Fibroblast of mammary gland (primary cell): ENCODE measurements at regions not wholly inside any gene's neighbourhood (a gene's known extent, or its start where the extent isn't known, plus 50 kb on each side); places are given as distances from the start of the nearest gene placed in this dataset.

Experiments used
- DNase-seq: peaks from one replicate; pipeline ENCODE4 v3.0.0-alpha.2; 2010; ENCODE audit warnings: low read depth
- H3K4me3 ChIP-seq: 2 replicates; pipeline ENCODE4 v1.5.1; 2011; ENCODE audit warnings: low read depth, mild to moderate bottlenecking, low read length, moderate library complexity; ENCODE audit not compliant: control insufficient read depth
- CTCF ChIP-seq: conservative IDR thresholded peaks from 2 replicates; pipeline ENCODE4 v1.5.1; 2011; ENCODE audit warnings: low read depth, low read length, inconsistent platforms; ENCODE audit not compliant: control insufficient read depth, insufficient read depth

DNA sequence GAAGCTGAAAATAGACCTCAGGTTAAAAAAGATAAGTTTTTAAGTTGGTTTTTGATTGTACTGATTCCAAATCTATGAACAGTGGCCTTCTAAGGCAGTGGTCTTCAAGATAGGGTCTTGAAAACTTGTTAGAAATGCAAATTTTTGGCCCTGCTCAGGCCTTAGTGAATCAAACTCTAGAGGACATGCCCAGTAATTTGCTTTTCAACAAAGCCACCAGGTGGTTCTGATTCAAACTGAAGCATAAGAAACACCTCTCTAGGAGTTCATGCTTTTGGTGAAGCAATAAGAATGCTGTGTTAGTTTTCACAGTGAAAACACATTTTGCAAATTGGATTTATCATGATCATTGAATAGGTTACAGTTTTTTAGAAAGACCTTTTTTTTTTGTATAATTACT, 1849.4 kb upstream of the AGA start:
- TF ChIP-seq CTCF = no peak
- DNase-seq = no peak
- no peak overlapping the region for H3K4me3 ChIP-seq

DNA sequence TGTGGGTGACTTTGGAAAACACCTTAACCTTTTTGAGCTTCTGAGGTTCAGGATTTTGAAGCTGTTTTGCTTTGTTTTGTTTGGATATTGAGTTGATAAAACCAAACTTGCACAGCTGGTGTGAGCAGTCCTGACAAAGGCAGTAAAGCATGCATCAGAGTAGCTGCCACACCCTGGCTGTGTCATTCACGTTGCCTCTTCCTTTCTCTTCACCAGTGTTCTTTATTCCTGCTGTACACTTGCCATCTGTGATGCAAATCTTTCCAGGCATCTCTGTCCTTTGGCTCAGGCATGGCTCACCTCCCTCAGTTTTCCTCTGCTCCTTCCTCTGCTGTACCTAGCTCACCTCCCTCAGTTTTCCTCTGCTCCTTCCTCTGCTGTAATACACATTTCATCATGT, 1850.2 kb upstream of the AGA start:
- no peak for DNase-seq
- no peak overlapping the region for H3K4me3 ChIP-seq
- no peak for TF ChIP-seq CTCF

DNA sequence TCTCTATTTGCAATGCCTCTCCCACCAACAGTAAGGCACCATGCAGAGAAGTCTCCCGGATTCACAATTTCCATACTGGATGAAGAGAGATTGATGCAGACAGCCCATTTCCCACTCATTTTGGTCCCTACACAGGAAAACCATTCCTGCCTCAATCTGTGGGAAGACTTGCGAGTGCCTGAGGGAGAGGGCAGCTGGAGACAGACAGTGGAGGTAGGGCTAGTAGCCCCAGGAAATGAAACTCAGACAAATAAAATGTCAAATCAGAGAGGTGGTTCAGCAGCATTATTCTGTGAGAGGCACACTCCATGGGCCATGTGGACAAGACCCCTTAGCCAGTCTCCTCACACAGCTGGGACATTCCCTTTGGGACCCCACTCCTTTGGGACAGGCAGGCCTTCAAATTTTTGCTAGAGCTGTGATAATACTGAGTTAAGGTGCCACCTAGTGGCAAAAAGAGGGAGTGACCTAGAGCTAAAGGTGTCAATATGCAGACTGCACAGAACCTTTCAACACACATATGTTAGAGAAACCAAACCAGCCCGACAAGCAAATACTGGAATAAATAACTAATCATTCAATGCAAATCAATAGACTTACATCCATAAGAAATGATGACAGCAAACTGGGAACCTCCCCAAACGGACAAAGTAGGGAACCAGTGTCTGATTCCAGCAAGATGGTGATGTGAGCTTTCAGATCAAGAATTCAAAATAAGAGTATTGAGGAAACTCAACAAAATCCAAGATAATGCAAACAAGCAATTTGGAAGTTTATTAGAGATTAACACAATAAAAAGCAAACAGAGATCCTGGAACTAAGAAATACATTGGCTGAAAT, 1865.3 kb upstream of the AGA start:
- peak; percentile 55 for TF ChIP-seq CTCF
- H3K4me3 ChIP-seq = no peak overlapping the region
- DNase-seq = peak; percentile 16

- TF ChIP-seq CTCF = no peak
- no peak for DNase-seq
- no peak overlapping the region for H3K4me3 ChIP-seq
Measured at GRCh38 chr4:179313823-179314222, 1871.6 kb upstream of the AGA start.

DNA sequence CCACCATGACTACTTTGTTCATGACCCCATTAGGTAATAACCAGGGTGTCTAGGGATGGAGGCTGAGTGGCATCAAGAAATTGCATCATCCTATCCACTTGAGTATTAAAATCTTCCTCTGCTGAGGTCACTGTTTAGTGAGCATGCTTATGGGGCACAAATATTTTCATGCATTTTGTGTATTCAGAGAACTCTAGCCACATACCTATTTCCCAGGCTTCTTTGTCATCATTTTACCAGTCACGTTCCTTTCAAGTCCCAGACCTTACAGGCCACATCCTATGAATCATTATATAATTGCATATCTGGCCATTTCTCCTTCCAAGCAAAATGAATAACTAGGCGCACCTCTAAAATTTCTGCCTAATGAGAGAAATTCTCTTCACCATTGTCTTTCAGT, 1882.9 kb upstream of the AGA start:
- TF ChIP-seq CTCF = no peak
- DNase-seq = no peak
- no peak overlapping the region for H3K4me3 ChIP-seq

DNA sequence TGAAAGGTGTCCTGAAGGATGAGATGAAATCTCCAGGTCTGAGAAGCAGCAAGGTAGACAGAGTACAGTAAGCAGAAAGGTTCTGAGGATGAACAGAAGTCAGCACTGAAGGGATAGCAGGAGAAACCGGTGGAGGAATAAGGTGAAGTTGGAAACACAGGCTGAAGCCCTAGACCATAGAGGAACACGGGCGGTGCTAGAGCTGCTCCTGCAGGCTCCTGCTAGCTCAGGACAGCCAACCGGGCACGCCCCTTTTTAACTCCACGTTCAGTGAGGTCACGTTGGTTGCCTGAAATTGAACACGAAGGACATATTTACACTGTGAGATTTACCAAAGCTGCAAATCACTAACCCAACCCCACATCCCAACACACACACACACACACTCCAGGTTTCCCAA, 1886.4 kb upstream of the AGA start:
- no peak for DNase-seq
- no peak for TF ChIP-seq CTCF

DNA sequence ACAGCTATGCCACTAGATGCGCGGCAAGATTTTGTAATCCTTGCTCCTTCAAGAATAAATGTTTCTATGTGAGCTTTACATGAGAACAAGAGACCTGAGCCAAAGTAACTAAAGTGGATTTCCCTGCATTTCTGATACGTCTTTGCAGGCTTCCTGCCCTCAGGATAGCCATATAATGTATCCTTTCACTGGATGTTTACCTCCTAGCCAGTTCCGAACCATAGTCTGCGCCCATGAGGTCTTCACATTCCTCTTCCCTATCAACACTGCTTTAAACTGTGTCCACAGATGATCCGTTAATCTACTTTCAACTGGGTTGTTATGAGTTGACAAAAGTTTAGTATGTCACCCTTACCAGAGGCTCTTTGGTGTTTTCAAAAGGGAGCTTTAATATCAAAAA, 1889.1 kb upstream of the AGA start:
- H3K4me3 ChIP-seq = no peak overlapping the region
- DNase-seq = no peak
- no peak for TF ChIP-seq CTCF

More for the DNA sequence above, 1886.4 kb upstream of the AGA start:
- H3K4me3 ChIP-seq = no peak overlapping the region
